A673 (cell line): ENCODE measurements at regions not wholly inside any gene's neighbourhood (a gene's known extent, or its start where the extent isn't known, plus 50 kb on each side); places are given as distances from the start of the nearest gene placed in this dataset.
"Not testable (repeated sequence)": the region's sequence is repeated elsewhere in the genome, so short reads cannot be mapped to it uniquely, and the experiment has no call there.

Experiments
- BruUV-seq: library from RNA; stranded (reverse); fragments of 400-500 nt; replicated peaks from 2 replicates; lab custom pipeline; 2021; lab: Mats Ljungman, UMichigan
- CTCF ChIA-PET: fragments of 300-600 bp; sonication (Branson Sonifier 250); formaldehyde crosslinking; loops from one replicate; lab custom pipeline; 2022; ENCODE audit warnings: antibody characterized with exemption; lab: Charles Lee
- POLR2A ChIA-PET: fragments of 300-600 bp; sonication (Branson Sonifier 250); formaldehyde crosslinking; loops from one replicate; lab custom pipeline; 2022; ENCODE audit warnings: antibody characterized with exemption; ENCODE audit not compliant: low non-redundant PET; lab: Charles Lee
- DNase-seq: peaks from one replicate; pipeline ENCODE4 v3.0.0-alpha.2; 2015; ENCODE audit warnings: low spot score
- H3K27ac ChIP-seq: fragments of 200-600 bp; sonication (generic); 2 replicates; pipeline ENCODE4 v1.5.1; 2016; ENCODE audit warnings: mixed run types, low read depth, mild to moderate bottlenecking, mixed read lengths, antibody characterized with exemption, low read length; ENCODE audit not compliant: poor library complexity, severe bottlenecking
- H3K27me3 ChIP-seq: fragments of 200-600 bp; sonication (generic); replicated peaks from 2 replicates; pipeline ENCODE4 v1.6.1; 2017; ENCODE audit warnings: mixed run types, low read depth, mild to moderate bottlenecking, mixed read lengths, antibody characterized with exemption, low read length; ENCODE audit not compliant: insufficient read depth, poor library complexity
- H3K36me3 ChIP-seq: fragments of 200-600 bp; sonication (generic); 2 replicates; pipeline ENCODE4 v1.6.1; 2016; ENCODE audit warnings: mixed run types, mild to moderate bottlenecking, mixed read lengths, antibody characterized with exemption, low read length; ENCODE audit not compliant: insufficient read depth, poor library complexity, severe bottlenecking
- H3K4me1 ChIP-seq: fragments of 200-600 bp; sonication (generic); 2 replicates; pipeline ENCODE4 v1.6.1; 2017; ENCODE audit warnings: mixed run types, mild to moderate bottlenecking, mixed read lengths, antibody characterized with exemption, low read length; ENCODE audit not compliant: insufficient read depth, poor library complexity, severe bottlenecking
- H3K4me3 ChIP-seq: fragments of 200-600 bp; sonication (generic); 2 replicates; pipeline ENCODE4 v1.5.1; 2016; ENCODE audit warnings: low read depth, mixed run types, mild to moderate bottlenecking, mixed read lengths, low read length; ENCODE audit not compliant: poor library complexity, severe bottlenecking
- H3K9me3 ChIP-seq: fragments of 200-600 bp; sonication (generic); 2 replicates; pipeline ENCODE4 v1.6.1; 2016; ENCODE audit warnings: mixed run types, low read depth, mild to moderate bottlenecking, mixed read lengths, antibody characterized with exemption, low read length; ENCODE audit not compliant: poor library complexity, severe bottlenecking
- EZH2 ChIP-seq: fragments of 200-600 bp; sonication (generic); IDR thresholded peaks from 2 replicates; pipeline ENCODE4 v1.6.1; 2017; ENCODE audit warnings: borderline replicate concordance, low read depth, mild to moderate bottlenecking, mixed read lengths, antibody characterized with exemption, low read length; ENCODE audit not compliant: poor library complexity, severe bottlenecking
- intact Hi-C: fragments of 100-400 bp; cut with micrococcal nuclease; formaldehyde crosslinking; loops from one replicate; pipeline ENCODE4 v1.10.0; 2022; ENCODE audit not compliant: unreplicated experiment
- TF ChIP-seq, protein P1 (sequence below): fragments of 300-800, 200-600 bp; sonication (generic); conservative IDR thresholded peaks from 2 replicates; pipeline ENCODE4 v1.5.1; 2017; ENCODE audit warnings: low read depth, mild to moderate bottlenecking, antibody characterized with exemption, low read length, moderate library complexity, mixed read lengths

- no peak overlapping the region for H3K4me3 ChIP-seq
- H3K9me3 ChIP-seq: no peaks in the 10 kb centered on the region
- H3K27ac ChIP-seq: no peak overlapping the region
- no peaks in the 10 kb centered on the region for H3K36me3 ChIP-seq
- no peaks in the 10 kb centered on the region for H3K4me1 ChIP-seq
- no peaks in the 10 kb centered on the region for H3K27me3 ChIP-seq
- ChIA-PET POLR2A (no interaction called here), CTCF (no interaction called here)
- BruUV-seq: no TSS peak
- no peak for DNase-seq
- TF ChIP-seq, protein P1, sequence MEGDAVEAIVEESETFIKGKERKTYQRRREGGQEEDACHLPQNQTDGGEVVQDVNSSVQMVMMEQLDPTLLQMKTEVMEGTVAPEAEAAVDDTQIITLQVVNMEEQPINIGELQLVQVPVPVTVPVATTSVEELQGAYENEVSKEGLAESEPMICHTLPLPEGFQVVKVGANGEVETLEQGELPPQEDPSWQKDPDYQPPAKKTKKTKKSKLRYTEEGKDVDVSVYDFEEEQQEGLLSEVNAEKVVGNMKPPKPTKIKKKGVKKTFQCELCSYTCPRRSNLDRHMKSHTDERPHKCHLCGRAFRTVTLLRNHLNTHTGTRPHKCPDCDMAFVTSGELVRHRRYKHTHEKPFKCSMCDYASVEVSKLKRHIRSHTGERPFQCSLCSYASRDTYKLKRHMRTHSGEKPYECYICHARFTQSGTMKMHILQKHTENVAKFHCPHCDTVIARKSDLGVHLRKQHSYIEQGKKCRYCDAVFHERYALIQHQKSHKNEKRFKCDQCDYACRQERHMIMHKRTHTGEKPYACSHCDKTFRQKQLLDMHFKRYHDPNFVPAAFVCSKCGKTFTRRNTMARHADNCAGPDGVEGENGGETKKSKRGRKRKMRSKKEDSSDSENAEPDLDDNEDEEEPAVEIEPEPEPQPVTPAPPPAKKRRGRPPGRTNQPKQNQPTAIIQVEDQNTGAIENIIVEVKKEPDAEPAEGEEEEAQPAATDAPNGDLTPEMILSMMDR: no peak
- TF ChIP-seq EZH2: no peak
- intact Hi-C loops: no loop called here
These were observed 63.1 kb downstream of the MATN1 start for GRCh38 chr1:30660241-30660640.

DNA sequence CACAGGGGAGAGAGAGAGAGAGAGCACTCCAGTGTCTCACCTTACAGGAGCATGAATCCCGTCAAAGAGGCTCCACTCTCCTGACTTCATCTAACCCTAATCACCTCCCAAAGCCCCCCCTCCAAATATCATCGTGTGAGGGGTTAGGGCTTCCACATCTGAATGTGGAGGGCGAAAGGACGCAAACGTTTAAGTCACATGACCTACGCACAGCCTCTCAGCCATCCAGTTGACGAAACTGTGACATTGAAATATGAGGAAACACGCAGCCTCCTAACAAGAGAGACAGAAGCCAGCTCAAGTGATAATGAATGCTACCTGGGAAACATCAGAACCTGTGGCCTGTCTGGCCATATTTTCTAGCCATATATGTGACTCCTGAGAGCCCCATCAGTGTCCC lies 63.7 kb downstream of the MATN1 start:
- Histone ChIP-seq H3K4me3 (no peak overlapping the region), H3K27me3 (no peaks in the 10 kb centered on the region), H3K27ac (no peak overlapping the region), H3K36me3 (no peaks in the 10 kb centered on the region), H3K4me1 (no peaks in the 10 kb centered on the region), H3K9me3 (no peaks in the 10 kb centered on the region)
- intact Hi-C loops: no loop called here
- TF ChIP-seq, protein P1: no peak
- TF ChIP-seq EZH2: no peak
- POLR2A ChIA-PET: no interaction called here
- no peak for DNase-seq
- CTCF ChIA-PET: no interaction called here
- no TSS peak for BruUV-seq

DNA sequence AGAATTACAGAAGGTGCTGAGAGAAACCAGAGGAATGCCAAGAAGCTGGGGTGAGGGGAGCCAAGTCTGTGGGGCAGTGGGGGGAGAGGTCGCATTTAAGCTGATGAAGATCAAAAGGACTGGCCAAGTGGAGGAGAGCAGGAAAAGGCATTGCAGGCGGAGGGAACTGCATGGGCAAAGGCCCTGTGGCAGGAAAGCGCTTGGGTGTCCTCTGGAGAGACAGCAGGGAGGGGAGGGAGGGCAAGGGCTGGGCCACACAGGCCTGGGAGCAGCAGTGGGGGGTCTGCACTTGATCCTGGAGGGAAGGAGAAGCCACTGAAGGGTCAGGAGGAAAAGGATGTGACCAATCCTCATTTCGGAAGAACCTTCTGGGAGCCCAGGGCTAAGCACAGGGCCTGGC lies 65.0 kb downstream of the MATN1 start:
- H3K27me3 ChIP-seq, CTCF ChIA-PET, H3K27ac ChIP-seq, H3K36me3 ChIP-seq, BruUV-seq, intact Hi-C loops, H3K4me1 ChIP-seq, H3K4me3 ChIP-seq, H3K9me3 ChIP-seq, POLR2A ChIA-PET, DNase-seq: not testable (repeated sequence)

DNA sequence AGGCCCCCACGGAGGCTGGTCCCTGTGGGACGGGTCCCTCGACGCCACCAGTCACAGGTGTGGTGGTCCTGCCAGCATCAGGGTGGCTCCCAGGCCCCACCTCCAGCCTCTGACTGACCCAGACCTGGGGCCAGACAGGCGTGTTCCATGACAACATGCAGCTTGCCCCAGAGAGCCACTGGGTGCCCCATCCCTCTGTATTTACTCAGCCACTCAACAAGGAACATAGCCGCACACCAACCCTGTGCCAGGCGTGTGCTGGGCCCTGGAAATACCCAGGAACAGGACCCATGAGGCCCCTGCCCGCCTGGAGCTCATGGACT lies 65.4 kb downstream of the MATN1 start:
- BruUV-seq: no TSS peak
- intact Hi-C loops: no loop called here
- CTCF ChIA-PET: no interaction called here

More for the DNA sequence above, 65.4 kb downstream of the MATN1 start:
- no peak for TF ChIP-seq EZH2
- TF ChIP-seq, protein P1: no peak
- H3K9me3 ChIP-seq: no peaks in the 10 kb centered on the region
- H3K4me1 ChIP-seq: no peaks in the 10 kb centered on the region
- H3K36me3 ChIP-seq: no peaks in the 10 kb centered on the region
- no peak overlapping the region for H3K27ac ChIP-seq
- no peak overlapping the region for H3K4me3 ChIP-seq
- H3K27me3 ChIP-seq: no peaks in the 10 kb centered on the region
- no peak for DNase-seq
- POLR2A ChIA-PET: no interaction called here
